Smooth muscle cell (in vitro differentiated cells): ENCODE measurements at regions not wholly inside any gene's neighbourhood (a gene's known extent, or its start where the extent isn't known, plus 50 kb on each side); places are given as distances from the start of the nearest gene placed in this dataset.
"Not testable (repeated sequence)": the region's sequence is repeated elsewhere in the genome, so short reads cannot be mapped to it uniquely, and the experiment has no call there.

Experiments used
- DNase-seq: peaks from one replicate; lab custom pipeline; 2025; ENCODE audit not compliant: unreplicated experiment; lab: John Stamatoyannopoulos, UW
- H2AFZ ChIP-seq: fragments of 200-600 bp; sonication (generic); 2 replicates; pipeline ENCODE4 v1.6.0; 2016; ENCODE audit warnings: antibody characterized with exemption, low read depth, mild to moderate bottlenecking
- H3F3A ChIP-seq: fragments of 200-600 bp; sonication (generic); 2 replicates; pipeline ENCODE4 v1.6.0; 2017; ENCODE audit warnings: antibody characterized with exemption, low read depth
- H3K27ac ChIP-seq: fragments of 200-600 bp; sonication (generic); 2 replicates; pipeline ENCODE4 v1.5.1; 2016; ENCODE audit warnings: low read depth, mild to moderate bottlenecking
- H3K27me3 ChIP-seq: fragments of 200-600 bp; sonication (generic); 2 replicates; pipeline ENCODE4 v1.6.1; 2016; ENCODE audit warnings: low read depth, mild to moderate bottlenecking
- H3K36me3 ChIP-seq: fragments of 200-600 bp; sonication (generic); 2 replicates; pipeline ENCODE4 v1.5.1; 2016; ENCODE audit warnings: low read depth
- H3K4me1 ChIP-seq: fragments of 200-600 bp; sonication (generic); 2 replicates; pipeline ENCODE4 v1.5.1; 2016; ENCODE audit warnings: low read depth
- H3K4me2 ChIP-seq: fragments of 200-600 bp; sonication (generic); 2 replicates; pipeline ENCODE4 v1.6.0; 2016; ENCODE audit warnings: mild to moderate bottlenecking
- H3K4me3 ChIP-seq: fragments of 200-600 bp; sonication (generic); 2 replicates; pipeline ENCODE4 v1.5.1; 2016; ENCODE audit warnings: mild to moderate bottlenecking
- H3K79me2 ChIP-seq: fragments of 200-600 bp; sonication (generic); 2 replicates; pipeline ENCODE4 v1.6.0; 2016; ENCODE audit warnings: low read depth, mild to moderate bottlenecking
- H3K9ac ChIP-seq: fragments of 200-600 bp; sonication (generic); 2 replicates; pipeline ENCODE4 v1.6.0; 2016; ENCODE audit warnings: low read depth
- H3K9me3 ChIP-seq: fragments of 200-600 bp; sonication (generic); replicated peaks from 2 replicates; pipeline ENCODE4 v1.5.1; 2016; ENCODE audit warnings: low read depth
- H4K20me1 ChIP-seq: fragments of 200-600 bp; sonication (generic); 2 replicates; pipeline ENCODE4 v1.6.0; 2016; ENCODE audit warnings: low read depth
- CTCF ChIP-seq: fragments of 200-600 bp; sonication (generic); IDR thresholded peaks from 2 replicates; pipeline ENCODE4 v1.5.1; 2017; ENCODE audit warnings: borderline replicate concordance, mild to moderate bottlenecking, antibody characterized with exemption; ENCODE audit not compliant: insufficient read depth, poor library complexity, severe bottlenecking
- WGBS: methylation state at CpG from one replicate; pipeline ENCODE4 v1.1.7; 2016; ENCODE audit warnings: low lambda C conversion rate; 5-methylcytosine and 5-hydroxymethylcytosine counted together

- no peaks in the 10 kb centered on the region for H3K79me2 ChIP-seq
- no peak overlapping the region for H2AFZ ChIP-seq
- no peak overlapping the region for H3K9ac ChIP-seq
- H3K27ac ChIP-seq: no peak overlapping the region
- H3K27me3 ChIP-seq: no peaks in the 10 kb centered on the region
- 64% methylated on average over 3 of the region's 3 CpGs for WGBS
- H4K20me1 ChIP-seq: no peaks in the 10 kb centered on the region
- H3K4me1 ChIP-seq: no peaks in the 10 kb centered on the region
- no peak overlapping the region for H3K4me3 ChIP-seq
- H3K9me3 ChIP-seq: no peaks in the 10 kb centered on the region
- H3K4me2 ChIP-seq: no peak overlapping the region
- no peaks in the 10 kb centered on the region for H3F3A ChIP-seq
- no peak for TF ChIP-seq CTCF
- DNase-seq: no peak
- no peaks in the 10 kb centered on the region for H3K36me3 ChIP-seq
Observed at GRCh38 chrX:139020801-139021200, 309.3 kb upstream of the FGF13 start.

GRCh38 chrX:139018436-139018835, 306.9 kb upstream of the FGF13 start:
- Histone ChIP-seq H4K20me1 (no peaks in the 10 kb centered on the region), H3K79me2 (no peaks in the 10 kb centered on the region), H3K4me2 (no peak overlapping the region), H3K36me3 (no peaks in the 10 kb centered on the region), H3K27ac (no peak overlapping the region), H3K4me1 (no peaks in the 10 kb centered on the region), H3K27me3 (no peaks in the 10 kb centered on the region), H3K9me3 (peaks cover 14% of the 10 kb centered on the region), H3K9ac (no peak overlapping the region), H3F3A (no peaks in the 10 kb centered on the region), H2AFZ (no peak overlapping the region), H3K4me3 (no peak overlapping the region)
- DNase-seq: no peak
- 83% methylated on average over 2 of the region's 2 CpGs for WGBS
- TF ChIP-seq CTCF: no peak

- no peak overlapping the region for H3K4me3 ChIP-seq
- H3K27ac ChIP-seq: no peak overlapping the region
- no peak overlapping the region for H2AFZ ChIP-seq
- DNase-seq: no peak
- peaks cover 14% of the 10 kb centered on the region for H3K9me3 ChIP-seq
- no peaks in the 10 kb centered on the region for H4K20me1 ChIP-seq
- H3K79me2 ChIP-seq: no peaks in the 10 kb centered on the region
- H3K9ac ChIP-seq: no peak overlapping the region
- H3K27me3 ChIP-seq: no peaks in the 10 kb centered on the region
- no peaks in the 10 kb centered on the region for H3K4me1 ChIP-seq
- no peak for TF ChIP-seq CTCF
- WGBS: 77% methylated on average over 1 of the region's 1 CpG
- no peak overlapping the region for H3K4me2 ChIP-seq
- no peaks in the 10 kb centered on the region for H3K36me3 ChIP-seq
- H3F3A ChIP-seq: no peaks in the 10 kb centered on the region
Observed at GRCh38 chrX:139015627-139016026, 304.1 kb upstream of the FGF13 start.

- no peak overlapping the region for H3K4me3 ChIP-seq
- TF ChIP-seq CTCF: no peak
- H3K36me3 ChIP-seq: no peaks in the 10 kb centered on the region
- no peak overlapping the region for H2AFZ ChIP-seq
- 83% methylated on average over 4 of the region's 4 CpGs for WGBS
- H3K9ac ChIP-seq: no peak overlapping the region
- H3K4me1 ChIP-seq: no peaks in the 10 kb centered on the region
- H3K79me2 ChIP-seq: no peaks in the 10 kb centered on the region
- no peaks in the 10 kb centered on the region for H3F3A ChIP-seq
- DNase-seq: no peak
- no peak overlapping the region for H3K4me2 ChIP-seq
- no peak overlapping the region for H3K27ac ChIP-seq
- no peaks in the 10 kb centered on the region for H3K27me3 ChIP-seq
- no peaks in the 10 kb centered on the region for H4K20me1 ChIP-seq
- no peaks in the 10 kb centered on the region for H3K9me3 ChIP-seq
Observed at GRCh38 chrX:139008185-139008584, 296.7 kb upstream of the FGF13 start.

GRCh38 chrX:139003856-139004527, 292.5 kb upstream of the FGF13 start:
- not testable (repeated sequence) for H3K4me2 ChIP-seq, H2AFZ ChIP-seq, H4K20me1 ChIP-seq, H3K4me1 ChIP-seq, H3K79me2 ChIP-seq, H3F3A ChIP-seq, H3K27me3 ChIP-seq, H3K36me3 ChIP-seq, H3K4me3 ChIP-seq, H3K27ac ChIP-seq, H3K9ac ChIP-seq, H3K9me3 ChIP-seq, DNase-seq
- 95% methylated on average over 25 of the region's 34 CpGs for WGBS
